ENCODE measurements at regions not wholly inside any gene's neighbourhood (a gene's known extent, or its start where the extent isn't known, plus 50 kb on each side); places are given as distances from the start of the nearest gene placed in this dataset.
"Not testable (repeated sequence)": the region's sequence is repeated elsewhere in the genome, so short reads cannot be mapped to it uniquely, and the experiment has no call there.

DNA sequence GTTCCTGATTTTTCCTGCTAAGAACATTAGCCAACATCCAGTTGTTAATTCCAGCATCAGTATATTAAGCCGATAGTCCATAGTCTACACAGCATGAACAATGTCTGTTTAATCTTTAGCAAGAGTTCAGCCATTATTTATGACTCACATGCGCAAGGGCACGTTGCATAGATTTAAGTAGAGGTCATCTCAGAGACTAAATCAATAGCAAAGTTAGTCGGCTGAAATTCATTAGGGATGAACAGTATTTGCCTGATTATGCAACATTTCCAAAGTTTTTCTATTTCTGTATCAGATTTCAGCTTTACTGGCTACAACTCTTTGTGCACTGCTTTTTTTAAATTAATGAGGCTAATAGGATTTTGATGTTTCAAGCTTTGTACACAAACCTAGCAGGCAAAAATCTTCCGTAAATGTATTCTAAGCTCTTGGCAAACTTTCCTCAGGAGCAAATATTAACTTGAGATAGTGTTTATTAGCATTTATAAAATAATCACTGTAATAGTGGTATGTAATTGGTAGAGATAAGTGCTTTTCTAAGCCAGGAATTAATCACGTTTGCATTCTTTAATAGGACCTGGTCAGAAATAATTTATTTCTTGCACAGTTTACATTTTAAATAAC, 578.7 kb upstream of the ID2 start:
- DNase-seq: no peak

DNA sequence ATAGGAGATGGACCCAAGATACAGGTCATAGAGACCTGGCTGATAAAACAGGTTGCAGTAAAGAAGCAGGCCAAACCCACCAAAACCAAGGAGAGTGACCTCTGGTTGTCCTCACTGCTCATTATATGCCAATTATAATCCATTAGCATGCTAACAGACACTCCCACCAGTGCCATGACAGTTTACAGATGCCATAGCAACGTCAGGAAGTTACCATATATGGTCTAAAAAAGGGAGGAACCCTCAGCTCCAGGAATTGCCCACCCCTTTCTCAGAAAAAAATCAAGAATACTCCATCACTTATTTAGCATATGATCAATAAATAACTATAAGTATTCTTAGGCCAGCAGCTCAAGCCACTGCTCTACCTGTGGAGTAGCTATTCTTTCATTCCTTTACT, 574.7 kb upstream of the ID2 start:
- DNase-seq: no peak

DNA sequence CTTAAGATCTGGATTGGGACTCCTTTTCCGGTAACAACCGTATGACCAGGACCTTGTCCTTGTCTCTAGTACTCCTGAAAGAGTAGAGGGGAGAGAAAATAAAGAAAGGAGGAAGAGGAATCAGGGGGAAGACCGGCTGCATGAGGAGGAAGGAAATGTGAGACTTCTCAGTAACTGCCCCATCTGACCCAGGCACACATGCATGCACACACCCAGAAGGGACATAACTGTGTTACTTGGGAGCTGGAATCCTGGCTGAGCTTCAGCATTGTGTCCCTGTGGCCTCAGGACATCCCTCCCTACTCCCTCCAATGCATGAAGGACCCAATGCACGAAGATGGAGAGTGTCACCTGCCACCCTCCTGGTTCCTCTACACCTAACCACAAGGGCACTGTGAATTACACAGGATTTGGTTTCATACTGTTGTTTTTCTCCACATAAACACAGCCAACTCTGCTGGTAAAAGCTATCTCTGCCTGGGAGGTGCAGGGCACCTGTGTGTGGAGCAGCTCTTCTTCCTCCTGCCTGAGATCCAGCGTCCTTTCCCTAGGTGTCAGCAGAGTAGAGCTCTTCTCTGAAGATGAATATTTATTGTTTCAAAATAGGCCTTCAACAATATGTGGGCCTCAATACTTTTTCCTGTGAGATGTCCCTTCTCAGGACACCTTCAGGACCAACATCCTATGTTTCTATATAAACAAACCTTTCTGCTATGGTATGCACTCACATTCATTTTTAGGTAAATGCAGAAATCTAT, 574.1 kb upstream of the ID2 start:
- DNase-seq: no peak

DNA sequence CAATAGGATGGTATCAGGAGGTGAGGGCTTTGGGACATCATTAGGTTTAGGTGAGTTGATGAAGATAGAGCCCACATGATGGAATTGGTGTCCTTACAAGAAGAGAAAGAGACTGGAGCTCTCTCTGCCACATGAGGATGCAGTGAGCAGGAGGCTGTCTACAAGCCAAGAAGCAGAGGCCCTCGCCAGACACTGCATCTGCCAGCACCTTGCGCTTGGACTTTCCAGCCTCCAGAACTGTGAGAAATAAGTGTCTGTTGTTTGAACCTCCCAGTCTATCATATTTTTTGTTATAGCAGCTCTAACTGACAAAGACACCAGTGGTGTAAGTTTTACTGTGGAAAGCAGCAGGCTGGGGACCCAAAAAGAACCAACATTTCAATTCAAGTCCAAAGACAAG, 571.1 kb upstream of the ID2 start:
- no peak for DNase-seq

DNA sequence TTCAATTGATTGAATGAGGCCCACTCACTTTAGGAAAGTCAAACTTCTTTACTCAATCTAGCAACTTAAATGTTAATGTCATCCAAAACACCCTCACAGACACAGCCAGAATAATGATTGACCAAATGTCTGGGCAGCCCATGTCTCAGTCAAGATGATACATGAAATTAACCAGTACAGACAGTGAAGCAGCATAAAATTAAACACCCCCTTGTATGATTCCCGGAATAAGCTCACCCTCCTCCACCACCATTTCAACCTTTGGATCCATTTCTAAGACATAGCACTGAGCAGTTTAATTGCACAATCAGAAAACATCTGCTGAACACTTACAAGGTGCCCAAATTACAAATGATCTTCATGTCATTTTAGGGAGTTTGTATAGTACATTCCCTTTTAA, 570.7 kb upstream of the ID2 start:
- no peak for DNase-seq

DNA sequence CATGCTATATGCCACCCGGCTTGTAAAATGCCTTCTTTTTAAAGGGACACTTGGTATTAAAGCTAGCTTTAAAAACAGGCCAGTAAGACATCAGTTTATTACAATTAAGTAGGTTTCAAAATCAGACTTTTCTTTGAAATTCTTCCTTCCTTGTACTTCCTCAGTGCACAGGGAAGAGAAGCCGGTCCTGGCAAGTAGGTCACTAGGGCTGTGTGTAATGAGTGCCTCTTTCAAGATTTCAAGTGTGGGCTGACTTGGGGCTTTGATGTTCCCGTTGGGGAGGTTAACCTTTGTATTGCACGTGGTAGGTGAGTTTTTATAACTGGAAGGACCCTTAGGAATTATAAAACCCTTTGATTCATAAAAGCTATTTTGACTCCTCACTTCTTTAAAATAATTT, 566.4 kb upstream of the ID2 start:
- no peak for DNase-seq

DNA sequence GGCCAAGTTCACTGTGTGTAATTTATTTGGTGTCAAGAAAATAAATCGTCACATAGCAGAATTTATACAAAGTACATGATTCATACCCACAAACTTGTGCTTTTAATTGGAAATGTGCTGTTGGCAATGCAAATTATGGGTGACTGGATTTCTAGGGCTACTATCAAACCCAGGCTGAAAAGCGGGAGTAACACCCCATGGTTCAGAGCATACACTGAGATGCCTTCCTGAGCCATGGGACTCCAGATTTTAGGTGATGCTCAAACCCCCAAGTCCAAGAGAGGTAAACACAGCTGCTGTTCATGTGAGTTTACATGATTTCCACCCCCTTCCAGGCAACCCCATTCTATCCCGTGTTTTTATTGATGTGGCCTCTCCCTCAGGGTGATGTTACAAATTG, 565.9 kb upstream of the ID2 start:
- no peak for DNase-seq

DNA sequence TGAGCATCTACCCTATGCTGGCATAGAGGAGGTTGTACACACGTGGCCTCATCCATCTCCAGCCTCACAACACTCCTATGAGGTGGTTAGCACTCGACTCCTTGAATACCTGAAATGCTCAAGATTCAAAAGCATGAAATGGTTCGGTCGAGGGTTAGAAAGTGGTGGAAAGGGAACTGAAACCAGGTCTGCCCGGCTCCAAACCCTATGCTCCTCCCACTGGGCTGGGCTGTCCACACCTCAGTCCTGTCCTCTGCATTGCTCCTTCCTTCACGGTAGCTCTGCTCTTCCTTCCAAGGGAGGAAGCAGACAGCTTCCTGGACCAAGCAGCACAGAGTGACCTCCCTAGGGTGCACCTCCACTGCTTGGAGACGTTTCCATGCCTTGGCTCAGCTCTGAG, 565.2 kb upstream of the ID2 start:
- no peak for DNase-seq

DNA sequence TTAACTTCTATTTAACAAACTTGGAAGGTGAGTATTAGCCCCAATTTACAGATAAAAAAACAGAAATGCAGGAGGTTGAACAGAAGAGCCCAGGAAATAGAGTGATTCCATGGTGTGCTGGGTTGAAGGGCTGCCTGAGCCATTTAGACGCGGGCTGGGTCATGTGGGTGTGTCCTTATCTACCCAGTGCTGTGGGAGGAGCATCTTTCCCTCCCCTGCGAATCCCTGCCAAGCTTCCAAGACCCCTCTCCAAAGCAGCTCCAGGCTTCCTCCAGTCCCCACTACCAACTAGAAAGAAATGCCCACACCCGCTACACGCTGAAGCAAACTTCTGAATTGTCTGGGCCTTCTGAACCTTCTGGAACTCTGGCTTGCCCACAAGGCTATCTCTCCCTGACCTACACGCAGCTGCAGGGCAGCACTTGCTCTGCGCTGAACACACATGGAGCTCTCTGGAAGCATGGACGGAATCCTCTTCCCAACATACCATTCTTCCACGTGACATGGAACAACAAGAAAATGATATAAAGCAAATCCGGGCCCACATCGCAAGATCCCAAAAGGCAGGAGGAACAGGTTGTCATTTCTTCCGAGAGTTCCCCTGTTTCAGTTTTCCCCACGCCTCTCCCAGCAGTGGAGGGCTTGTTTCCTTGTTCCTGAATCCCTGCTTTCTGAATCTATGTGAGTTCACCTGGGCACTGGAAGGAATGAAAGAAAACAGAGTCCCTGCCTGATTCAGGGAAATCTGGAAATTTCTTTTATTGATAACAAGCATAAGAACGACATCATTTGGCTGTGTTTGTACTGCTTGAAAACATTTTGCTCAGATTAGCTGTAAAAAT, 562.7 kb upstream of the ID2 start:
- no peak for DNase-seq

DNA sequence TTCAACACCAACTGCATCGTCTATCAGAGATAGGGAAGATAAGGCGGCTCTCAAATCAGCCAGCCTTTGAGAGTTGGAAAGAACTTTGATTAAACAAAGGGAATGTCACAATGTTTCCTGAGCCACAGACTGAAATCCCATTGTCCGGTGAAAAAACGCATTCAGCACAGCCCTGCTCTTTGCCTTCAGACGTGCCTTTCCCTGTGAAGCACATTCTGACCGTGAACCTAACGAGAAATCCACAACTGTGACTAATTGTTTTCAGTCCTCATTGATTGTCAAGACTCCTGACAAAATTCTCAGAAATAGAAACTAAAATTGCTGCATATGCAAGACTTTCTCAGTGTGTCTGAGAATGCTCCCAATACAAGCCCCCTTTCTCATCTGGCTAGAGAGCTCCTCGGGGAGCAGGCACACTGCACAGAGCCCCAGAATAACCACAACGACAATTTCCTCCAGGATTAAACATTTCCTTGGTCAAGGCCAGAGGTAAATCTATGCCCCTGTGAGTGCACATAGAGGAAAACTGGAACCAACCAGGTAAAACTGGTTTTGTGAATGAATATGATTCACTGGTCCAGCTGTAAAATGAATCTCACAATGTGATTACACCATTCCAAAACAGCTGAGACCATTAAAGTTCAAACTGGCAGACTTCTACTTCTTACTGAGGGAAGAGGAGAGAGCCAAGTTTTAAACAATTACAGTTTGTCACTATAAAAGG, 561.9 kb upstream of the ID2 start:
- no peak for DNase-seq

DNA sequence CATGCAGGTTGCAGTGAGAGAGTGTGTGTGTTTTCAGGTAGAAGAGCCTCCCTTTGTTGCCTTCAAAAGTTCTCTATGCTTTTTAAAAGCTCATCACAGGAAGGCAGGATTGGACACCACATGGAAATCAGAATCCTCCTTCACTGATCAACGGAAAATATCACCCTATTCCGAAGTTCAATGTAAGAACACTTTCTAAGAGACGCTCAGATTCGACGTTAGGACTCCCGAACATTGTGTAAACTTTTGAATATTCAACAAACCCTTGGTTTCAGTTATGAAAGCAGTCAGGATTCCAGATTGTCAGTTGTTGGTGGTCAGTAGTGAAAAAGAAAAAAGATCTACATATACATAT, 561.4 kb upstream of the ID2 start:
- DNase-seq: no peak

DNA sequence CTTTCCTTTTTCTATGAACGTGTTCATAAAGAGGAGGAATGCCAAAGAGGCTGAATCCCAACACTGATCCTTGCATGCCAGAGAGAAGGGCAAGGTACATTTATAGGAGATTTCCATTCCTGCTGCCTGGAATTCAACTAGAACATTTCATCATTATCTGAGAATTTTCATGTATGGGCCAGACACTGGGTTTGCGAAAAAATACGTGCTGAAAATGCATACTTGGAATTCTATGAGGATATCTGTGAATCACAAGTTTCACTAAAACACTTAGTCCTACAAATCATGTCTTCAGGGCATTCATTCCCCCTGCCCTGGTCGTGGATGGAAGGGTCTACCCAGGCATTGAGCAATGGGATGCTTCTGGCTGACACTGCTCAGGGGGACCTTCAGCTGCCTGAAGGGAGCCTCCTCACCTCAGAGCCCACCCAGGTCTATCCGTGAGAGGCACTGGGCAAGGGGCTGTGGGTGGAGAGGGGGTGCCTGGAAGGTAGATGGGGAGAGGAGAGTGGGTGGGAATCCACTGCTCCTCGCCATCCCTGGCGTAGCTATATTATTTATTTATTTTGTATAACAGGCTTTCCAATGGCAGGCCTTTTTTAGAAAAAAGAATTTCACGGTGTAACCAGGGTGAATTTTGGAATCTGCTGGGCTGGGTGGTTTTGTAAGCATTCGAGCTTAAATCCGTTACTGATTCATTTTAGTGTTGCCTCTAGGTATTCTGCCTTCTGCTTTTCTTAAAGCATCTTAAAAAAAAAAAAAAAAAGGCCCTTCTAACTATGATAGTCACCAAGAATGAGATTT, 560.6 kb upstream of the ID2 start:
- no peak for DNase-seq

DNA sequence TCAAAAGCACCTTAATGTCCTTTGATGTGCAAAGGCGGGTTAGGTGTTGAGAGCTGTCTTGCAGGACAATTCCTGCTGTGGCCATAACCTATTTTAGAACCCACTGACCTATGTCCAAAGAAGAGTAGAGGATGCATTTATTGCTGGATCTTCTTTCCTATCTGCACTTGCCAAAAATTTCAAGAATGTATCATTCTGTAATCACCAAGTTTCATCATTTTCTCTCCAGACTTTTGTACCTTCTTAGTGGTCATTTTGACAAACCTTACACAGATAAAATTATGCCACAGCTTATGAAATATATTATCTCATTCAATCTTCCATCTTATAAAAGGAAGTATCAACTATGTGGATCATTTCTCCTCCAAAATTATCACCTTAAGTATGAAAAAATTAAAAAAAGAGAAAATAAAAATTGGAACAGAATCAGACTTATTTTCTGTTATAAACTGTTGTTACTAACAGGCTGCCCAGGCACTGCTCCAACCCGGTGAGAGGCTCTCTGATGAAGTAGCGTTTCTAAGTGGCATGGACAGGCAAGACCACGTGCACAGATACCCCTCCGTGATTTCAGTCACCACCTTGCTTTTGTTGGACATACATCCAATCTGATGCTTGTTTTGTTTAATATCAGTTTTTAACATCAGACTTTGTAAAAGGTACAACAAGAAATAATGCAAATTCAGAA, 559.9 kb upstream of the ID2 start:
- DNase-seq: no peak

DNA sequence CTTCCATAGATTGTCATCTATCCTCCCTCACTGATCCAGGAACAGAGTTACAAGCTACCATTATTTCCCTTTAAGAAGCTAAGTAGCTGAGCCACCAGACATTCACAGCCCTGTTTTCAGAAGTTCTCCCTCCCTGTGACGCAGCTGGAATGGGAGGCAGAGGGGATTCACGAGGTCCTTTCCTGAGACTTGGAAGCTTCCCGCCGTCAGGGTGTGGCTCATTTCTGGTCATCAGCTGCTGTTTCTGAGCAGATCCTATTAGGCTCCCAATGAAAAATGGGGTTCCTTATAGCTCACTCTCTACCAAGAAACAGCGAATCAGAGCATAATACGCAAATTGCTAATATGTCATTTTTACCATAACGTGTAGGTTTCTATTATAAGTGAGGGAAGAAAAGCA, 559.3 kb upstream of the ID2 start:
- DNase-seq: no peak

DNA sequence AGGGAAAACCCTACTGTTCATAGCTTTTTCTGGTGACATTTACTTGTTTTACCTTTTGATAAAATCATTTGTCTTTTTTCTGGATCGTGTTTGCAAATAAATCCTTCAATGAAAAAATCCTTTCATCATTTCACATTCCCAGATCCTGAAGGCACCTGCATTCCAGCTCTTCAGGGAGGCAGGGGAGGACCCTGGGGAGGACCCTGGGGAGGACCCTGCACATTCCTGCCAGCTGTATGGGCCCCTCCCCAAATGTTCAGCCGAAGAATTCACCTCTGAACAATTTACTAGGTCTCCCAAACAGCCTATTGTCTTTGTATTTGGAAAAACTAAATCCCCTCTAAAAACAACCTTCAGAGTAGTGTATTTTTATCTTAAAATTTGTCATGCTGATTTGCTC, 558.4 kb upstream of the ID2 start:
- DNase-seq: no peak

DNA sequence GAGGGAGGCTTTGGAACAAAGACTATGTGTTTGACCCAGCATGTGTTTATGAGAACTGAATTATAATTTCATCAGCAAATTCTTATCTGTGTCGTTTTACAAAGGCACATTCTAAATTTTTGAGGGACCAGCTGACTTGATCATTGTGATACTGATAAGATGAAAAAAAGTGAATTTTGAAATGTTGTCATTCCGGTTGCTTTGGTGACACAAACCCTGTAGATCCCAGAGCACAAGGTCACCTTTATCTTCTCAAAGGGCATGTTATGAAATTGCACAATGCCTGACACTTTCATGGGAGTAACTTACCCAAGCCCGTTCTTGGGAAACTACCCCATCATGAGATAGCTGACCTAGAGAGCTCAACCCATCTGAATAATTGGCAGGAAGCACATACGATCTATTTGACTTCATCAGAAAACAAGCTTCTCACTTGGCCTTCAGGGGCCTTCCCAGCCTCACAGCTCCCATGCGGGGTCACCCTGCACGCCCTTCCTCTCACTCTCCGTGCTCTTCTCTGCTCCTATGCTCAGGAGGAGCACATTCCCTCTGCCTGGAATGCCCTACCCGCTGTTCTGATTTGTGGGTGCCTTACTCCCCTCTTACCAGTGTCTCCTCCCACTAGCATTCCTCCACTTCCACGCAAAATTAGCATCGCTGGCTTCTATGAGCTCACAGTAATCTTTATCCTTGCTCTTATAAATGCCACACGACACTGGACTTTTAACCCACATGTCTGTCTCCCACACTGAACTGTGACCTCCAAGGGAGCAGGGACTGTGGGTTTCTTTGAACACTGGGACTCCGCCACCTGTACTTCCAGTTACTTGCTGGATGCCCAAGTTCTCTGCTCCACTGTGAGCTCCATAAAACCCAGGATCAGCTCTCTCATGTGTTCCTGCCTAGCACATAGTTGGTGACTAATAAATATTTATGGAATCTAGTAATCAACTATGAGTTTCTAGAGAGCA, 555.8 kb upstream of the ID2 start:
- peak; percentile 11 for DNase-seq

DNA sequence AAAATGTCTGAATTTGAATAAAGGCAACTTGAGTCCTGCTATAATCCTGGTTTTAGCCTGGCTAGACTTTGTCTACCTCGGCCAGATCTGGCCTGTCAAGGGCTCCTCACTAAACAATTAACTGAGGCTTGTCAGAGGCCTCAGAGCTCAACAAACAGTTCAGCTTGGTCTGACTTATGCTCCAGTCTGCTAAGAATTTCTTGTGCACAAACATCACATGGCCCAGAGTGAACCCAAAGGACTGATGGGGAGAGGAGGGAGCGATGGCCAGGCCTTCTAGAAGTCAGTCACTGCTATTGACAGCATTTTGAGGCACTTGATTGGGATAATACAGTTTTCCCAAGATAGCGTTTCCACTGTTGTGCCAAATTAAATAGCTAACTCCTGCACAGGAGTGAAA, 555.1 kb upstream of the ID2 start:
- DNase-seq: no peak

DNA sequence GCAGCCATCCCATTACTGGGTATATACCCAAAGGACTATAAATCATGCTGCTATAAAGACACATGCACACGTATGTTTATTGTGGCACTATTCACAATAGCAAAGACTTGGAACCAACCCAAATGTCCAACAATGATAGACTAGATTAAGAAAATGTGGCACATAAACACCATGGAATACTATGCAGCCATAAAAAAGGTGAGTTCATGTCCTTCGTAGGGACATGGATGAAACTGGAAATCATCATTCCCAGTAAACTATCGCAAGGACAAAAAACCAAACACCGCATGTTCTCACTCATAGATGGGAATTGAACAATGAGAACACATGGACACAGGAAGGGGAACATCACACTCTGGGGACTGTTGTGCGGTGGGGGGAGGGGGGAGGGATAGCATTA, 550.4 kb upstream of the ID2 start:
- DNase-seq: not testable (repeated sequence)

DNA sequence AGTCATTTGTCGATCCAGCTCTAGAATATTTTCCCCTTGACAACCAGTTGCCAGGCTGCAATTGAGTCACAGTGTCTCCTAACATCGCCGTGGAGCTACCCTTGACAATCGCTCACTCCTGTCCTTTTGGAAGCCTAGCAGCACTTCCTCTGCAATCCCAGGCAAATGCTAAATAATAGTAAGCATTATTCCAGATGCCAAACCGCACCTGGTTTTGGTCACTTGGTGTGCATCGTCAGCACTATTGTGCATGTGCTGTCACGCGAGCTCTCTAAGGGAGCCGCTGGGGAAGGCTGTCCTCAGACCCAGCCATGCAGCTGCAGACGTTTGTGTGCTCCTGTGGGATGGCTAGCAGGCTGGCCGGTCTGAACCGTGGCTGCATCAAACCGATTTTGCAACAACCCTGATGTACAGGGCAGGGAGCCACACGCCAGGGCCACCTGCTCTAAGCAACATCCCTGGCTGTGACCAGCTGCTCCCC, 549.5 kb upstream of the ID2 start:
- DNase-seq: no peak

DNA sequence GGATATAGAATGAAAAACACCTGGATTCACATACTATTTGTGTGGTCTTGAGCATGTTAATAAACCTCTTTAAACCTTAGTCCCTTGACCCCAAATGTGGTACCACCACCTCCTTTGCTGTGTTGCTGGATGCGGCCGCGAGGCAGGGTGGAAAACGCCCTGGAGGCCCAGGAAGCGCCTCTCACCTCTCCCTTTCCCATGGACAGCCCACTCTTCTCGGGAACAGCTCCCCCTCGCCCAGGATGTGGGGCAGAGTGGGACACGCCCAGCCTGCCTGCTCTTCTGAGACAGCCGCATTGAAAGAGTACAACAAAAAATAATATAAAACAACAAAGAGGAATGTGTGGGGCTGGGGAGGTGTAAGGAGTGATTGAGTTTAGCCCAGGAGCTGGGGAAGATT, 549.0 kb upstream of the ID2 start:
- DNase-seq: no peak

DNA sequence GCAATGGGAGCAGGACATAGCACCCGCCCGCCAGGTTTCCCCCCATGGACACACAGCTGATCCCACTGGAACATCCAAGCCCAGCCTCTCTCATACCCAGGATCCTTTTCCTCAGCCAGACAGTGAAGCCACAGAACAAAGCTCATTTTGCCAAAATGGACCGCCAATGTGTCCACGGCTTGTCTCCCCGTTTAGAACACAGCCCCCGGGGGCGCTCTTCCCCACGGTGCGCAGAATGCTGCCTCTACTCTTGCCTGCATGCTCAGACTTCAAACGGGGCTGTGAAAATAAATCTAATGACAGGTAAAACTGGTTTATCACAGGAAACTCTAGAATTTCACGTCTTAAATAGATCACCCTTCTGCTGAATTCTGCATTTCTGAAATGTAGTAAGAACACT, 548.5 kb upstream of the ID2 start:
- no peak for DNase-seq
